ENCODE measurements at regions not wholly inside any gene's neighbourhood (a gene's known extent, or its start where the extent isn't known, plus 50 kb on each side); places are given as distances from the start of the nearest gene placed in this dataset.
"Not testable (repeated sequence)": the region's sequence is repeated elsewhere in the genome, so short reads cannot be mapped to it uniquely, and the experiment has no call there.

DNA sequence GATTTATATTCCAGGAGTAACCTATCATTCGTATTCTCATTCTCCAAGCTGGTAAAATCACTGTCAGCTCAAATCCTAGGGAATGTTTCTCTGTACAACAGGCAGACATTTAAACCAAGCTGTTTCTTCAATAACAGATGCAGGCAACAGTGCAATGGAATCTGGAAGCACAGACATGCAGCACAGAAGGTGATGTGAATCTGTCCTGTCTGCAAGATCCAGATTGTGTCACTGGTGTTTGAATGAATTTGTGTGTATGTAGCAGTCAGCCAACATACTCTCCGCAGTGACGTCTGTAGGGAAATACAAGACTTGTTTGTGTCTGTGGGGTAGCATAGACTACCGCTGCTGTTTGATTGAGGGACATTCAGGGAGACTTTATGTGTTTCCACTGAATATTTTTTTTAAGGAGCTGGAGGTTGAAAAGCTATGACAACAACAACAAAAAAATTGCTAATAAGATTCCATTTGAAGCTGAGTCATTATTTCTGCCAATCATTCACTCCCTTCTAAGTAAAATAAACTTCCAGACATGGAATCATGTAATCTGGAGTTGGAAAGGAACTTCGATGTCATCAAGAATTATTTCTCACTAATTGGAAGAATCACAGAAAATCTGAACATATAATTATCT is 122.9 kb upstream of the MYO3A start:
- DNase-seq = no peak

DNA sequence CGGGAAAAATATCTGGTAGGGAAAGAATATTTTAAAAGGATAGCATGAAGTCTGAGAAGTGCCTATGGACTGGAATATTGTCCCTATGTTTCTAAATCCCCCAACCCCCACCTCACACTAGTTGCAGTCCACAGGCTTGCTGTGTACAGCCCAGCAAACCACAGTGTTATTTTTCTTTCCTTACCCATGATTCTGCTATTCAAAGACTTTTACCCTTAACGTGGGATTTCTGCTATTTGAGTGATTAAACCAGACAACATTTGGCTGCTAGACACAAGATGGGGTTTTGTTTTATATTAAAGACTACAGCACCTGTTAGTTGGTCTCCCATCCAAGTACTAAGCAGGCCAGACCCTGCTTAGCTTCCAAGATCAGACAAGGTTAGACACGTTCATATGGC is 120.5 kb upstream of the MYO3A start:
- DNase-seq = no peak

DNA sequence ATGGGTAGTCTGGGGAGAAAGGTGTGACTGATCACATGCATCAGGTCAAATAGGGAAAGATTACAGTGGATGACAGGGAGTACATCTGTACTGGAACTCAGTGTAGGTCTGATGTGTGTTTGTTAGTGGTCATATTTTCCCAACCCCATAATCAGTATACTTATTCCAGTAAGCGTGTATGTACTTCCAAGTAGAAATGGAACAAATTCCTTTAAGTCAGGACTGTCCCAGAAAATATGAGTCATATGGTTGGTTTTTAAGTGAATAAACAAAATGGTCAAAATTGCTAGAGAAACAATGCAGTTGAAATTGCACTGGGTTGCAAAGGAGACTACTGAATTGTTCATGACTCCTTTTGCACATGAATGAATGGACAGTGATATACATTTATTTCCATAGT is 118.8 kb upstream of the MYO3A start:
- DNase-seq = no peak

DNA sequence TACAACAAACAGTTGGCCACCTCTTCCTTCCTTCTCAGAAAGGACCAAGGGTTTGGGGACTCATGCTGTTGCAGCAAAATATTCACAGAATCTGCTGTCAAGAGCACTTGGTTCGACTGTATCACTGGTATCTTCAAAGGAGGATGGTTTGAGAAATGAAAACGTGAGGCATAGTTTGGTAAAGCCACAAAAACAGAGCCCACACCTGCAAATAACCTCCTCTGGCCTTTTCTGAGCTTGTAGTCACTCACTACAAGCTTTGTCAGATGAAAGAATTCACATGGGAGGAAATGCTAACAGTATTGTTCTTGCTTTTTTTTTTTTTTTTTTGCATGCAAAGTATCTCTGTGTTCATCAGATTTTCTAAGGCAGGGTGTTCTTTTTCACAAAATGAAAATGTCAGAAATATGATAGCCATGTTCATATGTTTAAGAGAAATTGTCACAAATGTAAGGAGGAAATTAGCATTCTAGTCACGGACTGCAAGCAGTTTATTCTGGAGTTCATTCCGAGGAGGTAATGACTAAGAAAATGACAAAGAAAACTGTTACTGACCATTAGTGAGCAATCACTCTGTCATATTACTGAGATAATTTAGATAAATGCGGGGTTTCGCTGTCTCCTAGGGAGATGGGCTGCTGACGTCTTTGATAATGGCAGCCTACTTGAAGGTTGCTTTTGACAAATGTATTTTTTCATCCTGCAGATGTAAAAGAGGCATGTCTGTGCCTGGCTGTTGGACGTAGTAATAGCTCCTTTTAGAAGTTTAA is 117.8 kb upstream of the MYO3A start:
- no peak for DNase-seq

DNA sequence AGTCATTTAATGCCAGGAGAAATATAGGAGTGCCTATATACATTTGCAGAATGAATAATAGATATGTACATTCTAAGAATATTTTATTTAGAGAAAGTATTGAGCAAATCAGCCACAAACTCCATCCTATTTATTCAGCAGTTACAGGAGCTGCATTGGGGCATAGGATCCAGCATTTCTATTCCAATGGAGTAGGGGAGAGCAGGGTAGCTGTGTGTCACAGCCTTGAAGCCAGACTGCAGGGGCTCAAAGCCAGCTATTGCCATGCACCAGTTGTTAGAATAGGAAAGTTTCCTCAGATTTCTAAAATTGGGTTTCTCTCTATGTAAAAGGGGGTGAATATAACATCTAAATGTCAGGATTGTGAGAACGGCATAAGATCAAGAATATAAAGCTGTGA is 116.8 kb upstream of the MYO3A start:
- no peak for DNase-seq

DNA sequence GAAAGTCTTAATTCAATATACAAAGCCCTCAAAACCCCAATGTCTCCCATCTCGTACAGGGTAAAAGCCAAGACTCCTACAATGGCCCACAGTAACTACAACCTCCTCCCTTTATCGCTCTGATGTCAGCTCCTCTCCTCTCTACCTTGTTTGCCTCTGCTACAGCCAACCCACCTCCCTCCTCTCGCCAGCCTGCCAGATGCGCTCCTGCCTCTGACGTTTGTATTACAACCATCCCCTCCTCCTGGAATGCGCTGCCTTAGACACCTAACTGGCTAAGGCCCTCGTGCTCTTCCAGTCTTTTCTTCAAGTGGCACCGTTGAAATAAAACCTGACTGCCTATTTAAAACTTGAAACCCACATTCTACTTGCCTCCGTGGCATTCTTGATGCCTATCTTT is 115.3 kb upstream of the MYO3A start:
- no peak for DNase-seq

DNA sequence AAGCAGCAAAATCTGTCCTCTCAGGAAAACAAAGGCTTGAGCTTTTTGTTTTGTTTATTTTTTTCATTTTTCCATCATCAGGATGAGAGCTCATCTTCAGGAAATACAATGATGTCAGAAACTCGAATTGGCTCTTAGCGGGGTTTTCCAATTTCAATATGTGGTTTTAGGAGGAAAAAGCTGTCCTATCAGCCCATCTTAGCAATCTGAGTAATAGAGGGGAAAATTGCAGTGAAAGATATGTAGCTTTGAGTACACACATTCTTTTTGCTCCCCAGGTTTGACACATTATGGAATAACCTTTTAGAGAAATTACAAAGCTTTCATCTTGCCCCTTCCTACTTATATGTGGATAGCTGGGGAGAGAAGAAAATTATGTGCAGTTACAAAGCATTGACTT is 113.6 kb upstream of the MYO3A start:
- no peak for DNase-seq

DNA sequence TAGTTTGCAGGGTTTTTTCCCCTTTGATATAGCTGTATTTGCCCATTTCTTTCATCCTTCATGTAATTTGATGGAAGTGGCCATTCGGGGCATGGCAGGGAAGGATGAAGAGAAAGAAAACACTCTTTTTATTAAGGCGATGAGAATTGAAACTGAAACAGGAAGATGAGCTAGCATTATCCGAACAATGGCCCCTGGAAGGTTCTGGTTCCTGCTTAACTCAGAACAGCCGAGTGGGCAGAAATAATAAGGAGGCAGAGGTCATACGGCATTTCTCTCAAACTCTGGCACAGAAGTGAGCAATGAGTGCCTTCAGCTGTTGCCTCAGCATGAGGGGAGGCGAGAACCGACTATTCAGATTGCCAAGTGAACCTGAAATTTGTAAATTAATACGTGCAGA is 113.2 kb upstream of the MYO3A start:
- DNase-seq = no peak

DNA sequence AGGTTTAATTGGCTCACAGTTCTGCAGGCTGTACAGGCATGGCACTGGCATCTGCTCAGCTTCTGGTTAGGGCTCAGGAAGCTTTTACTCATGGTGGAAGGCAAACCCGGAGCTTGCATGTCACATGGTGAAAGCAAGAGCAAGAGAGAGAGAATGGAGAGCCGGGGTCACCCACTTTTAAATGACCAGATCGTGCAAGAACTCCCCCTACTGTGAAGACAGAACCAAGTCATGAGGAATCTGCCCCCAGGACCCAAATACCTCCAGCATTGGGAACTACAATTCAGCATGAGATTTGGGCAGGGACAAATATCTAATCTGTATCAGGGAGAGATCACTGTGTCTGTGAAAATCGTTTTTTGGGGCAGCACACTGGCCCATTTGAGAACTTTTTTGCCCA is 110.0 kb upstream of the MYO3A start:
- DNase-seq = no peak

DNA sequence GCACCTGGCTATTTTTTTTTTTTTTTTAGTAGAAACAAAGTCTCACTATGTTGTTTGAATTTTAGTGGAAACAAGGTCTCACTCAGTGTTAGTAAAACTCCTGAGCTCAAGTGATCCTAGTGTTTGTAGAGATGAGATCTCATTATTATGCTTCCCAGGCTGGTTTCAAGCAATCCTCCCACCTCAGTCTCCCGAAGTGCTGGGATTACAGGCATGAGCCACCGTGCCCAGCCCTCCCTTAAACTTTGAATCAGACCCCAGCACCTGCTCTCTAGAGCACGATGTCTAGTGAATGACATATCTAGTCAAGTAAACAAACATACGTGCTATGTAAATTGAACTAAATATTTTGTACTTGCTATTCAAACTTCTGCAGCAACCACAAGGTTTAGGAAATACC is 105.6 kb upstream of the MYO3A start:
- DNase-seq = no peak

DNA sequence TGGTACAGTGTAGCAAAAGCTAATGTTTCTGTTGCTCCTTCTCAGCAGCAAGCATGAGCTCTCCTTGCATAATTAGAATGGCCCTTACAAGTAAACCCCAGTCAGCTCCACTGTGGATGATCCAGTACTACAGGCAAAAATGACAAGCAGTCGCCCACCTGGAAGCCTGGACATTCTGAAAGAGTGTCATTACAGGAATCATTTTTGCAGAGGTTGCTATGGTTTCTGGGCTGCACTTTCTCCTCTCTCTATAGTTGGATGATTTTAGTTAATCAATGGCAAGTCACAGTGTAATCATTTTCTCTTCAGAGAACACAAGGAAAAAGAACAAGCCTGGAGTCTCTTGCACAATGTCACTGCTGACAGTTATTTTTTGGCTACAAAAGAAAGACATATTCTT is 102.9 kb upstream of the MYO3A start:
- no peak for DNase-seq

DNA sequence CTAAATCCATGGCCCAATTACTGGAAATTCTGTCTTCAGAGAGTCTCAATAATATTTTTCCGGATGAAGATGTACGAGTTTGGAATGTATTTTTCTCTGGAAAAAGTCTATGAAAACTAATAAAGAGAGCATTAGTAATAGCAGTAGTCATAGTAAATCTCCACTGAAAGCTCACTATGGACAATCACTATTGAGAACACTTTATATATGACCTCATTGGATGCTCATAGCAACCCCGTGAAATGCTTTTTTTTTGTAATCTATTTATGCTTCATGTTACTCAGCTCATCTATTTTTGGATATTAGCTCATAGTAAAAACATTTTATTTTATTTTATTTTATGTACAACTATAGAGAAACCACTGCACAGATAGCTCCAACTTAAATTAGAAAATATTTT is 94.3 kb upstream of the MYO3A start:
- DNase-seq = no peak

DNA sequence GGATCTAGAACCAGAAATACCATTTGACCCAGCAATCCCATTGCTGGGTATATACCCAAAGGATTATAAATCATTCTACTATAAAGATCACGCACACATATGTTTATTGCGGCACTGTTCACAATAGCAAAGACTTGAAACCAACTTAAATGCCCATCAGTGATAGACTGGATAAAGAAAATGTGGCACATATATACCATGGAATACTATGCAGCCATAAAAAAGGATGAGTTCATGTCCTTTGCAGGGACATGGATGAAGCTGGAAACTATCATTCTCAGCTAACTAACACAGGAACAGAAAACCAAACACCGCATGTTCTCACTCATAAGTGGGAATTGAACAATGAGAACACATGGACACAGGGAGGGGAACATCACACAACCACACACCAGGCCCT is 93.2 kb upstream of the MYO3A start:
- DNase-seq = not testable (repeated sequence)

DNA sequence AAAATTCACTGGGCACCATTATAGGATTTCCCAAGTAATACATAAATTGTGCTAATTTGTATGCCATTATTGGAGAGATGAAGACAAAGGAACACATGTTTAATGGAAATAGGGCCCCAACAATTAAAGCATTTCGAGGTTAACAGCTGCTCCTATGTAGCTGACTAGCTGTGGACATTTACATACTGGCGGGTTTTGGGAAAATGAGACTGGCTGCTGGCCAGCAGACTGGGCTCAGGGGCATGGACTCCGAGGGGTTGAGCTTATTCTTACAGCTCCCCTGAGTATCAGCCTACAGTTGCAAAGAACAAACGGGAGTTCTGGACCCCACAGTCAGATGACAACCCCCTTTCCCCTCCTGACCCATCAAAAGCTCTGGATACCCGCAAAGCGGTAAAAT is 91.9 kb upstream of the MYO3A start:
- DNase-seq = no peak

DNA sequence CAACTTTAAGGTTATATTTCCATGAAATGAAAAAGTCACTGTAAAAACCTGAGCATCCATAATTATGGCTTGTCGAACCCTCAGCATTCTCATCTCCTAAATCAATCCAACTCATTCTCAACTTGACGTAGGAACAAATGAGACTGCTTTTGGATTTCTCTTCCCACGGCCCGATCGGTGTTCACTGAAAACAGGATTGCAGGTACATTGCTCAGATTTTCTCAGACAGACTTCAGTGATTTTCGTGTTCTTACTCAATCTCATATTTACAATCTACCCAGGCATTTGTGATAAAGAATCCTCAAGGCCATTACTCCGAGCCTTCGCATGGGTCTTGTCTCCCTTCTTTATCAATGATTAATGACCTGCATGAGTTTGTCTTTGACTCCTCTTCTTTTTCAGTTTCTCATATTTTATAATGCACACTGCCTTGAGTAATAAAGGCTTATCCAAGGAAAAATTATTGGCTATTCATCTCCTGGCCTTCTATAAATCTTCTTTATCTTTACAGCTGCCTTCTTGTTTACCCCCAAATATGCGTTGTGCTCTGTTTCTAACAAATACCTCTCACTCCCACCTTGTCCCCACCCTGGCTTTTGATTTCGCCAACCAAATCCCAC is 90.4 kb upstream of the MYO3A start:
- DNase-seq = no peak

DNA sequence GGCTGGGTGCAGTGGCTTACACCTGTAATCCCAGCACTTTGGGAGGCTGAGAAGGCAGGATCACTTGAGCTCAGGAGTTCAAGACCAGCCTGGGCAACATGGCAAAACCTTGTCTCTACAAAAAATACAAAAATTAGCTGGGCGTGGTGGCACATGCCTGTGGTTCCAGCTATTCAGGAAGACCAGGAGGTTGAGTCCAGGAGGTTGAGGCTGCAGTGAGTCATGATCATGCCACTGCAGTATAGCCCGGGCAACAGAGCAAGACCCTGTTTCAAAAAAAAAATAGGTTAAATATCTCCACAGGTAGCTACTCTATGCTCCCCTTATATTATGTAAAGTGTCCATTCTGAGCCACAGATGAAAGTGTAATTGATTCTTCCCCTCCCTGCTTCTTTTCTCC is 89.3 kb upstream of the MYO3A start:
- DNase-seq = not testable (repeated sequence)

DNA sequence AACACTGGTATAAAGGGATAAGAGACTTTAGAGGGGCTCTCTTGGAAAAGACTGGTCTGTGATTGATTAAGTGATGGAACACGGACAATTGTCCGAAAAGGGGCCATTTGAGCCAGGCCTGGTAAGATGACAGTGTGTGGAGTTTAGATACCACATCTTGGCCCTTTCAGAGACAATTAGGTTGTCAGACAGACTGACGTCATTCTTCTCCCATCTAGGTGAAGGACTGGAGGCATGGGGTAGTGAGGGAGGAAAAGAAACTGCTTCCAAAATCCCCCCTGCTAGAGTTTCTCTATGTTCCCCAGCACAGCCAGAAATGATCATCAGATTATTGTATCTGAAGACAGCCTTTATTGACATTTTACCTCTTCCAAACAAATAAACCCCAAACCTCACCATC is 84.8 kb upstream of the MYO3A start:
- DNase-seq = no peak

DNA sequence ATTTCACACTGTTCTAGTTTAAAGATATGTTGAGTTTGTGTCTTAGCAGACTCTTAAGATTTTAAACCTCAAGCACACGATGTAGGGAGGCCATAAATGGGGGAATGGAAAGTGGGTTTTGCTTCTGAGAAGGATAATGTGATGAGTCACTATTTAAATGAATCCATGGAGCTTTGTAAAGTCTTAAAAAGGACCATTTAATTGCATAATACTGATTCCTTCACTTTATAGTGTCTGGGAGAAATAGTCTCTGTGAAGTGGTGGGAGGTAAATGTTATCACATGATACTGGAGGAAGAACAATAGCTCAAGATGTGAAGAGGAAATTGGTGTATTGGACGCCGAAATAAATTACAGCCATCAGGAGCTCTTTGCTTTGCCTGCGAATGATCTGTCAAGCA is 84.0 kb upstream of the MYO3A start:
- no peak for DNase-seq

DNA sequence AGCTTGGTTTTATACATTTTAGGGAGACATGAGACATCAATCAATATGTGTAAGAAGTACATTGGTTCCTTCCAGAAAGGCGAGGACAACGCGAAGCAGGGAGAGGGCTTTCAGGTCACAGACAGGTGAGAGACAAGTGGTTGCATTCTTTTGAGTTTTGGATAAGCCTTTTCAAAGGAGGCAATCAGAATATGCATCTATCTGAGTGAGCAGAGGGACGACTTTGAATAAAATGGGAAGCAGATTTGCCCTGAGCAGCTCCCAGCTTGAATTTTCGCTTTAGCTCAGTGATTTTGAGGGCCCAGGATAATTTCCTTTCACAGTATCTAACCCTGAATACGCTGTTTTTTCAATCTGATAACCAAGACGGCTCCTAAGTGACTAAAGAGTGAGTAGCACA is 82.5 kb upstream of the MYO3A start:
- DNase-seq = no peak

DNA sequence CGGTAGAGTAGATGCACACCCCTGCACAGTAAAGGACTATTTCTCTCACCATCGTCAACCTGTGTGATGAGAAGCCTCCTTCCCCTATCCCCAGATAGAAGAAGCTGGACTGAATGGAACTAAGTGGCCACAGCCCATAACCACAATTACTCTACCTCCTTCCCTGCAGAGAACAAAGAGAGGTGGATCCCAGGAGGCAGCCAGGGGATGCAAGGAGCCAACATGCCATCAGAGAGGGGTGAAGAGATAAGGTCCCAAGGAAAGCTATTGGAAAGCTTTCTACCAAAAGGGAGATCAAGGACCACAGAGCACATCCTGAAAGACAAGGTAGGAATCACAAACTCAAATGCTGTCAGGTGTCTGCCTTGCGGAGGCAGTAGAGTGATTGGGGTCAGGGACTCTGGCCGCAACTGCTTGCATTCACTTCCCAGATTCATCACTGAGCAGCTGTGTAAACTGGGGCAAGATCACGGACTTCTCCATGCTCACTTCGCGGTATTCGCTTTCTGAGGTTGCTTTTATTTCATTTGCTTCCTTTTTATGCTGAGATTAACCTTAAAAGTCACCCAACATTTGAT is 81.6 kb upstream of the MYO3A start:
- DNase-seq = no peak

DNA sequence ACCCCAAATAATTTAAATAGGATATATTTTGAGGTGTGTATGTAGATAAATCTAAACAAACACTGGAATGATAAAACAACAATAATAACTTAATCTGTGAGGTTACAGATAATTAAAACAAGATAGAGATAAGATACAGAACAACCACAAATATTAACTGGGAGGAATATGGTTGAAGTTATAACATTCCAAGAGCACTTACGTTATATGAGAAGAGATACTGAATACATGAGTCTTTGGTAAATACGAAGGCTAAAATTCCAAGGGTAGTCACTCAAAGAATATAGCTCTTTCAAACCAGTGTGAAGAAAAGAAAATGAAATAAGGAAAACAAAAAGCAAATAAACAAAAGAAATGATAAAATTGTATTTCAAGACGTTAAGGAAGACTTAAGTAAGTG is 76.0 kb upstream of the MYO3A start:
- DNase-seq = no peak

DNA sequence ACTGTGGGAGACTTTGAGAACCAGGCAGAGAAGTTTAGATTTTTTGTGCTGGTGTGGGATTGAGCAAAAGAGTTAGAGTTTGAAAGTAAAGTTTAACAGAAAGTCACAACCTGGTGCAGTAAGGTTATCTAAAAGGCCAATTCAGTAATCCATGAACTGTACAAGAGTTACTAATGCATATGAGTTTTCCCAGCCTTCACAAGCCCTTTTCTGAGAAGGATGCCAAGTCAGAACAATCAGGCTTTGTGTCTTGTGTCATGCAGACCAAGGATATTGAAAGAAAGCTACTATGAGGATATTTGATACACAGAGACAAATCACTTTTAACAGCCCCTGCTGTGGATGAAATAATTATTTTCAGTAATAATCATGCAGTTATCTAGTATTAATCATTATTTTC is 68.8 kb upstream of the MYO3A start:
- DNase-seq = no peak

DNA sequence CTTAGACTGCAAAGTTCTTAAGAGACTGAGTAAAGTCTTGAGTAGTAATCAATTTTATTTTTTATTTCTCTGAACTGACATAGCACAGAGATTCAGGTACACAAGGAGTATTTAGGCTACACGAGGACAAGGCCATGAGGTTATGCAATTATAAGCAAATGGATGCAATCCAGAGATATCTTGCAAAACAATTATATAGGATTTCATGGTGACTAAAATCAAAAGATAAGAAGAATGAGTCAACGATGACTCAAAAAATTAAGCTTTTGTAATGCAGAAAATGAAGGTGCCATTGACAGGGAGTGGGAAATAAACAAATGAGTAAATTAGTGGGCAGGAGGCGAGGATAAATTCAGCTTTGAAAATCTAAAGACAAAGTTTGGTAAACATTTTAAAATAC is 66.7 kb upstream of the MYO3A start:
- no peak for DNase-seq

DNA sequence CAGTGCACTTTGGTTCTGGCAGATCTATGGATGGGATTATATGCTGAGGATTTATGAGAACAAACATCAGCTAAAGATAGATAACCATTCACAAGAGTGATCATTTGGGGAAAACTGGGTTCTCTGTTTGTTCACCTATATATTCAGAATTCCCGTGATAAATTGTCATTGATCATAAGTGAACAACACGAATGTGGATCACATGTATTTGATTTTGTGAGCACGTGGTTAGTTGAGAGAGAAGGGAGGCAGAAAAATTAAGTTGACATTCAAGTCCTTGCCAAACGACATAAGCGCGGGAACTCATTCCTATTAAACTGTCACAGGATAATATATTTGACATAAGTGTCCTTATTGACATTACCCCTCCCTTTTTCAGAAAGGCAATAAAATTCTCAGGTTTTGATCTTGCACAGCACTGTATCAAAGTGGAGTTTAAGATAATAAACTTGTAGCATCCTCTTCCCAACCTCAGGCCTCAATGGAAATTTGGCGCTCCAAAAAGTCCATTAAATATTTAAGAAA is 64.9 kb upstream of the MYO3A start:
- no peak for DNase-seq
